Mesothelial cell of epicardium (in vitro differentiated cells): ENCODE measurements at regions not wholly inside any gene's neighbourhood (a gene's known extent, or its start where the extent isn't known, plus 50 kb on each side); places are given as distances from the start of the nearest gene placed in this dataset.

ENCODE experiments used
- DNase-seq, 2 experiments: peaks; one replicate each; pipeline ENCODE4 v3.0.0; 2021; ENCODE audit warnings: low spot score in 2 of 2; ENCODE audit not compliant: unreplicated experiment in 2 of 2
- H3K27ac Mint-ChIP-seq: 2 replicates; pipeline ENCODE4 v1.8.0; 2021; ENCODE audit warnings: mixed read lengths
- H3K27me3 Mint-ChIP-seq: 2 replicates; pipeline ENCODE4 v1.8.0; 2021; ENCODE audit warnings: low read depth, mixed read lengths
- H3K36me3 Mint-ChIP-seq: 2 replicates; pipeline ENCODE4 v1.8.0; 2021; ENCODE audit warnings: mixed read lengths
- H3K4me1 Mint-ChIP-seq: 2 replicates; pipeline ENCODE4 v1.8.0; 2021; ENCODE audit warnings: mixed read lengths
- H3K4me3 Mint-ChIP-seq: 2 replicates; pipeline ENCODE4 v1.8.0; 2021; ENCODE audit warnings: mild to moderate bottlenecking, moderate library complexity, mixed read lengths
- H3K9me3 Mint-ChIP-seq: 2 replicates; pipeline ENCODE4 v1.8.0; 2021; ENCODE audit warnings: mixed read lengths
- TF ChIP-seq, protein P1 (sequence below): fragments of 200-600 bp; sonication (generic); IDR thresholded peaks from one replicate; pipeline ENCODE4 v1.5.0; 2021; ENCODE audit warnings: antibody characterized with exemption; ENCODE audit not compliant: unreplicated experiment

DNA sequence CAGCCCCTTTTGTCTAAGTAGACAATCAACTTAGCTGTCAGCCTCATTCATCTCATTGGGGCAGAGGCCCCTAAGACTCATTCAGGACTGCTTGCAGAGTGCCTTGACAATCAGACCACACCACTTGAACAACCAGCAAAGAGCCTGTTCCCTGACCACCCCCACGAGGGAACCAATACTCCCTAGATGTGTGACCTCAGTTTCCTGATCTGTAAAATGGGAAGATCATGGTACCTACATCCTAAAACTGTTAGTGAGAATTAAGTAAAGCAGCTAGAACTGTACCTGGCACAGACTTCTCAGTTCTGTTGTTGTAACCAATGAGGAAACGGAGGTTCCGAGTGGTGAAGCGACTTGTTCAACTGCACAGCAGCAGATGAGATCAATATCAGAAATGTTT lies 298.5 kb downstream of the RRAGC start:
- Mint-ChIP-seq H3K27me3 (peaks cover 93% of the 10 kb centered on the region), H3K36me3 (no peaks in the 10 kb centered on the region), H3K9me3 (no peaks in the 10 kb centered on the region), H3K4me1 (peaks cover 48% of the 10 kb centered on the region), H3K4me3 (no peak overlapping the region), H3K27ac (no peak overlapping the region)
- TF ChIP-seq, protein P1, sequence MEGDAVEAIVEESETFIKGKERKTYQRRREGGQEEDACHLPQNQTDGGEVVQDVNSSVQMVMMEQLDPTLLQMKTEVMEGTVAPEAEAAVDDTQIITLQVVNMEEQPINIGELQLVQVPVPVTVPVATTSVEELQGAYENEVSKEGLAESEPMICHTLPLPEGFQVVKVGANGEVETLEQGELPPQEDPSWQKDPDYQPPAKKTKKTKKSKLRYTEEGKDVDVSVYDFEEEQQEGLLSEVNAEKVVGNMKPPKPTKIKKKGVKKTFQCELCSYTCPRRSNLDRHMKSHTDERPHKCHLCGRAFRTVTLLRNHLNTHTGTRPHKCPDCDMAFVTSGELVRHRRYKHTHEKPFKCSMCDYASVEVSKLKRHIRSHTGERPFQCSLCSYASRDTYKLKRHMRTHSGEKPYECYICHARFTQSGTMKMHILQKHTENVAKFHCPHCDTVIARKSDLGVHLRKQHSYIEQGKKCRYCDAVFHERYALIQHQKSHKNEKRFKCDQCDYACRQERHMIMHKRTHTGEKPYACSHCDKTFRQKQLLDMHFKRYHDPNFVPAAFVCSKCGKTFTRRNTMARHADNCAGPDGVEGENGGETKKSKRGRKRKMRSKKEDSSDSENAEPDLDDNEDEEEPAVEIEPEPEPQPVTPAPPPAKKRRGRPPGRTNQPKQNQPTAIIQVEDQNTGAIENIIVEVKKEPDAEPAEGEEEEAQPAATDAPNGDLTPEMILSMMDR, result no peak
- DNase-seq, result no peak

DNA sequence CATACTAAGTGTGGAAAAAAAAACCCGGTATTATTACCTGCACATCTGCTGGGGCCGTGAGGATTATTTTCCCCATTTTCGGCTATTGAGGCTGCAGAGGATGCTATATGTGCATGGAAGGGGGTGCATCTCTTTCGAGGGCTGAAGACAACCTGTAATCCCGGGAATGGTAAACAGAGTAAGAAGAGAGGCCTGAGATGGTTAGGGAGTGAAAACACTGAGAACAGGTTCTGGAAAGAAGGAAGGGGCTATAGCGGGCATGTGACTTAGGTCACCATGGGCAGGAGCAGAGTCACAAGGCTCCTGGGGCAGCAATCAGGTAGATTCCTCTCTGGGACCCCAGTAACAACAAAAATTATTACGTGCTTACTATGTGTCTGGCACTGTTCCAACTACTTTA lies 299.1 kb downstream of the RRAGC start:
- TF ChIP-seq, protein P1, result no peak
- H3K36me3 Mint-ChIP-seq, result no peaks in the 10 kb centered on the region
- no peak for DNase-seq
- peaks cover 93% of the 10 kb centered on the region for H3K27me3 Mint-ChIP-seq
- H3K27ac Mint-ChIP-seq, result no peak overlapping the region
- H3K4me1 Mint-ChIP-seq, result peaks cover 48% of the 10 kb centered on the region
- H3K9me3 Mint-ChIP-seq, result no peaks in the 10 kb centered on the region
- no peak overlapping the region for H3K4me3 Mint-ChIP-seq

DNA sequence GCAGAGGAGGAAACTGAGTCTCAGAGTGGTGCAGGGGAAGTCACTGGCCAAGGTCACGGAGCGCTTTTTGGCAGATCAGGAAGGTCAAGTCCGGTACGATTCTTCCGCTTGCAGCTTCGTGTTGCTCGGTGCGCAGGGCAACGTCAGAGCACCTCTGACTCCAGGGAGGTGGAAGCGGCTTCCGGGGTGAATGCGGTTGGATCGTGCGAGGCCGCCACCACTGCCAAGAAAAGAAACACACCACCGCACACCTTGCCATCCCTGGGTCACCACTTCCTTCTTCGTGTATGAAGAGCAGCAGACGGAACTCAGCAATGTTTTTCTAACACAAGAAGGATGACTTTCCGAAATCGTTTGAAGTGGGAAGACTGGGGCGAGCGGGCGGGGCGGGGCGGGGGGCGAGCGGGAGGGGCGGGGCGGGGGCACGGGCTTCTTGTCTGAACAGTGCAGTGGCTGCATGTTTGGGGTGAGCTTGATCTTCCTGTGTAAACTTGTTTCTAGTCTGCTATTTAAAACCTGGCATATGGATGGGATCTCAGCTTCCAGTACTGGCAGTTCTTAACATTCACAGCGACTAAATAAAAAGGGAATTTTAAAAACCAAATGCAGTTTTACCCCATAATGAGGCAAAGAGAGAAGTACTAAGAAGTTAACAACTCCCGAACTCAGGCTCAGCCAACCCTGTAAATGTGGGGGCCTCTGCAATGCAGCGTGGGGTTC lies 300.0 kb downstream of the RRAGC start:
- Mint-ChIP-seq H3K27ac (no peak overlapping the region), H3K9me3 (no peaks in the 10 kb centered on the region), H3K27me3 (peaks cover 93% of the 10 kb centered on the region), H3K4me3 (peak overlapping the region; percentile 54), H3K36me3 (no peaks in the 10 kb centered on the region), H3K4me1 (peaks cover 45% of the 10 kb centered on the region)
- TF ChIP-seq, protein P1, result no peak
- no peak for DNase-seq

DNA sequence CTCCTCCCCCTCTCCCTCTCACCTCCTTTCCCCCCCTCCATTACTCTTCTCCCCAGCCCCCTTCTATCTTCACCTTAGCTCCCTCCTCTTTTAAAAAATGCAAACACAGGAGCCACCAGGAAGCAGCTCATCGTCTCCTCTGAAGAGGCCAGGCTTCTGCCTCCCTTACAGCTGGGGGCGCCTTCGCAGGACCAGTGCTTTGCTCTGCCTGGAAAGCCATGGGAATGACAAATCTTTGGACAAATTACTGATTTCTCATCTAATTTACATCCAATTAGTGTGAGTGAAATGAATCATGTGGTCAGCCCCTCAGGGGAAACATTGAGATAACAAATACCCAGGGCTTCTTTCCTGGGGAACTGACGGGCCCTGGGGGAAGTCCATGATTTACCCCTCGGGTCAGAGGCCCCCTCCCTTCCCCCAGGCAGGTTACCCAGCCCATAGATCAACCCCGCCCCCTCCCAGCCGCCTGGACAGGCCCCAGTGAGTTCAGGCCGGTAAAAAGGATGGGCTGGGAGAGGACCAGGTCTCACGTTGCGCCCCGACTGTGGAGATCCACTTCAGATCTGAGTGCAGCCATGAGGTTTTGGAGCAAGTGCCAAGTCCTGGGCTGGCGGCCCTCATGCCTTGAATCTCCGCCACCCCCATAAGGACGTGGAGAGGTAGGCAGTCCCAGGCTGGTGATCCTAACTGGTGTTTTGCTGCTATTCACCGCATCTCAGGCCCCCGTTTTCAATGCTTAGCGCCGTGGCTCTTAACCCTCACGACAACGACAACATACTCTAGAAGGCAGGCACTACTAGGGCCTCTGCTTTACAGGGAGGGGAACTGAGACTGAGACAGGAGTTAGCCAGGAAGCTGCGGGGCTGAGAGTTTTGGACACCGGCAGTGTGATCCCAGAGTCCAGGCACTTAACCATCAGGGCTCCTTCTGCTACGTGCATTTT lies 300.8 kb downstream of the RRAGC start:
- Mint-ChIP-seq H3K36me3 (no peaks in the 10 kb centered on the region), H3K27me3 (peaks cover 92% of the 10 kb centered on the region), H3K9me3 (no peaks in the 10 kb centered on the region), H3K4me3 (peak overlapping the region; percentile 54), H3K27ac (no peak overlapping the region), H3K4me1 (peaks cover 45% of the 10 kb centered on the region)
- TF ChIP-seq, protein P1, result no peak
- no peak for DNase-seq

DNA sequence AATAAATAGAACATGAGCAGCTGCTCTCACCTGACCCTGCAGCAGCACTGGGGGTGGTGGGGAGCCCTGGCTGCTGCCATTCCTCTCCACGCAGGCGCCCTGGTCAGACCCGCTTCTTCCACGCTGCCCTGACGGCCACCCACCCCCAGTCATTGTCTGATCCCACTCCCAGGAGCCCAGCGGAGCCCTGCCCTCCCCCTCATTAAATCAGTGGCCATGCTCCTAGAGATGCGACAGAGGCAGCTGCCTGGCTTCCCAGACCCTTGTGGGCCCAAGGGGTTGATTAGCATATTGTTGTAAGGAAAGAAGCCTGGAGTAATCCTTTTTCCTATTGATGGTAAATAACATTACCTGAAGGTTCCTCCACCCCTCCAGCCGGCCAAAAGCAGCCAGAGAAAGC lies 301.5 kb downstream of the RRAGC start:
- Mint-ChIP-seq H3K9me3 (no peaks in the 10 kb centered on the region), H3K4me1 (peaks cover 45% of the 10 kb centered on the region), H3K36me3 (no peaks in the 10 kb centered on the region), H3K27me3 (peaks cover 92% of the 10 kb centered on the region), H3K4me3 (no peak overlapping the region), H3K27ac (no peak overlapping the region)
- TF ChIP-seq, protein P1, result no peak
- DNase-seq, result no peak
